GM18873 (cell line): ENCODE measurements at regions not wholly inside any gene's neighbourhood (a gene's known extent, or its start where the extent isn't known, plus 50 kb on each side); places are given as distances from the start of the nearest gene placed in this dataset.
"Not testable (repeated sequence)": the region's sequence is repeated elsewhere in the genome, so short reads cannot be mapped to it uniquely, and the experiment has no call there.

Experiments used
- ATAC-seq: cut with Tn5 transposase; IDR thresholded peaks from one replicate; pipeline ENCODE4 v1.9.1; 2021; ENCODE audit warnings: mild to moderate bottlenecking, moderate library complexity, moderate number of reproducible peaks; ENCODE audit not compliant: unreplicated experiment, low FRiP score

GRCh38 chr4:188282471-188283232 is 143.4 kb downstream of the TRIML1 start:
- ATAC-seq = no peak

- ATAC-seq = no peak
Measured at GRCh38 chr4:188287169-188287894, 148.1 kb downstream of the TRIML1 start.

- no peak for ATAC-seq
Measured at GRCh38 chr4:188289531-188290125, 150.4 kb downstream of the TRIML1 start.

GRCh38 chr4:188295899-188296298 is 156.7 kb downstream of the TRIML1 start:
- no peak for ATAC-seq

GRCh38 chr4:188296331-188296730 is 157.1 kb downstream of the TRIML1 start:
- ATAC-seq = no peak

GRCh38 chr4:188297873-188298272 is 158.6 kb downstream of the TRIML1 start:
- no peak for ATAC-seq

GRCh38 chr4:188299161-188299560 is 159.9 kb downstream of the TRIML1 start:
- ATAC-seq = no peak

GRCh38 chr4:188300385-188300784 is 161.1 kb downstream of the TRIML1 start:
- no peak for ATAC-seq

GRCh38 chr4:188305690-188306089 is 166.4 kb downstream of the TRIML1 start:
- no peak for ATAC-seq

GRCh38 chr4:188307591-188307990 is 168.3 kb downstream of the TRIML1 start:
- ATAC-seq = no peak

GRCh38 chr4:188308142-188308541 is 168.9 kb downstream of the TRIML1 start:
- ATAC-seq = no peak

- ATAC-seq = no peak
Measured at GRCh38 chr4:188316391-188316790, 177.2 kb downstream of the TRIML1 start.

- no peak for ATAC-seq
Measured at GRCh38 chr4:188328966-188329365, 189.7 kb downstream of the TRIML1 start.

- ATAC-seq = no peak
Measured at GRCh38 chr4:188329521-188329920, 190.3 kb downstream of the TRIML1 start.

GRCh38 chr4:188332265-188332664 is 193.0 kb downstream of the TRIML1 start:
- ATAC-seq = no peak

- ATAC-seq = no peak
Measured at GRCh38 chr4:188336891-188337290, 197.7 kb downstream of the TRIML1 start.

GRCh38 chr4:188341428-188341827 is 202.2 kb downstream of the TRIML1 start:
- no peak for ATAC-seq

GRCh38 chr4:188346171-188346809 is 207.0 kb downstream of the TRIML1 start:
- ATAC-seq = no peak

GRCh38 chr4:188347339-188347738 is 208.1 kb downstream of the TRIML1 start:
- no peak for ATAC-seq

GRCh38 chr4:188349569-188349968 is 210.3 kb downstream of the TRIML1 start:
- not testable (repeated sequence) for ATAC-seq

GRCh38 chr4:188363196-188363595 is 224.0 kb downstream of the TRIML1 start:
- ATAC-seq = no peak
